Retinal pigment epithelial cell (primary cell): ENCODE measurements at regions not wholly inside any gene's neighbourhood (a gene's known extent, or its start where the extent isn't known, plus 50 kb on each side); places are given as distances from the start of the nearest gene placed in this dataset.
"Not testable (repeated sequence)": the region's sequence is repeated elsewhere in the genome, so short reads cannot be mapped to it uniquely, and the experiment has no call there.

ENCODE experiments used
- DNase-seq: peaks from one replicate; pipeline ENCODE4 v3.0.0-alpha.2; 2010; ENCODE audit warnings: low read depth
- H3K4me3 ChIP-seq: 2 replicates; pipeline ENCODE4 v1.5.1; 2011; ENCODE audit warnings: mild to moderate bottlenecking, low read length, control low read depth, moderate library complexity
- CTCF ChIP-seq: conservative IDR thresholded peaks from 2 replicates; pipeline ENCODE4 v1.5.1; 2011; ENCODE audit warnings: low read depth, low read length, control low read depth, inconsistent platforms

GRCh38 chr17:31647661-31648060 lies 211.4 kb downstream of the COPRS start:
- no peak for TF ChIP-seq CTCF
- H3K4me3 ChIP-seq: no peak overlapping the region
- no peak for DNase-seq

DNA sequence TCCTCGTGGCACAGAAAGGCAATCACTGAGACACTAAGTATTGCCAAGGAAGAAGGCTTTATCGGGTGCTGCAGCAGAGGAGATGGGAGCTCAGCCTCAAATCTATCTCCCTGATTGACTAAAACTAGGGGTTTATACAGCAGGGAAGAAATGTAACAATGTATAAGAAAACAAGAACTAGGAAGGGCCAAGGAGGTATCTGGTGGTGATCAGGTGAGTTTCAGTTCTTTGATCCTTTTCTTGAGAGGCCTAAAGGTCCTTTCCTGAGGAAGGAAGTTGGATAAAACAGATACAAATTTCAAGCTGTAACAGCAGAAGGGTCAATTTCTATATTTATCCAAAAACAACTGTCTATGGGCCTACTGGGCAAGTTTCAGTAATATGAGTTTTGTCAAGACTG lies 212.4 kb downstream of the COPRS start:
- H3K4me3 ChIP-seq: no peak overlapping the region
- TF ChIP-seq CTCF: no peak
- DNase-seq: no peak

DNA sequence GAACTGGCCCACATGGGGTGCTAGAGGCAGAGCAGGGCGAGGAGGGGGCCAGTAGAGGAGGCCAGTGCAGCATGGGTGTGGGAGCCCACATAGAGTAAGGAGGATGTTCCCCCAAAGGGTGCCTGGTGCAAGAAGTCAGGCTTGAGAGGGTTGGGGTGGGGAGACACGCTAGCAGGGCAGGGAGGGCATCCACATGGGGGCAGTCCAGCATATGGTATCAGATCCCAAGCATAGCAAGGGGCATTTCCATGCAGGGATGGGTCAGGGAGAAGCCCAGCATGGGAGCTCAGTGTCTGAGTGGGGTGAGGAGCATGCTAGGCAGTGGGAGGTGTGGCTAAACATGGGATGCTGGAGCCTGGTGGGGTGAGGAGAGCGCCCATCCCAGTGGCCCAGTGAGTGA lies 213.7 kb downstream of the COPRS start:
- no peak overlapping the region for H3K4me3 ChIP-seq
- no peak for DNase-seq
- no peak for TF ChIP-seq CTCF

DNA sequence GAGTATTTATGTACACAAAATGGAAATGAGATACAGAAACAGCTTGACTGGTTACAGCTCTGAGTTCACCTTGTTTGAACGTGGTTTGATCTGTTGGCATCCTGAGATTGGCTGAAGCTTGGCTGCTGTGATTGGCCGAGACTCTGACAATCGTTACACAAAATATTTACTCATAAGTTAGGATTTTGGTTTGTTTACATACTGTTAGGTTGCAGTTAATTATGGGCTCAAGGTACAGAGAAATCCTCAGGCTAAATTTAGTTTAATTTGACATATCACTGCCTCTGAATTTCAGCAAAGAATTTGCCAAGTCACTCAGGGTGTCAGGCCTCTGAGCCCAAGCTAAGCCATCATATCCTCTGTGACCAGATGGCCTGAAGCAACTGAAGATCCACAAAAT lies 227.3 kb downstream of the COPRS start:
- no peak for DNase-seq
- no peak overlapping the region for H3K4me3 ChIP-seq
- TF ChIP-seq CTCF: no peak

DNA sequence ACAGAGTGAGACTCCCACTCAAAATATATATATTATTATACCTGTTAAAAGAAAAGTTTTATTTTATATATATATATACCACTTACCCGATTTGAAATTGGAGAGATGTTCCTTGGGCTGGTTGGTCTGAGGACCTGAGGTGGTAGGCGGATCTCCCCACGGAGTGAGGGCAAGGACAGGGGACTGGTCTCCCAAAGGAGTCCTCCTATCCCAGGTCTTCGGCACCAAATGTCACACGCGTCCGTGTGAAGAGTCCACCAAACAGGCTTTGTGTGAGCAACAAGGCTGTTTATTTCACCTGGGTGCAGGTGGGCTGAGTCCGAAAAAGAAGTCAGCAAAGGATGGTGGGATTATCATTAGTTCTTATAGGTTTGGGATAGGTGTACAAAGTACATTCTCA lies 228.2 kb downstream of the COPRS start:
- H3K4me3 ChIP-seq, DNase-seq: not testable (repeated sequence)

GRCh38 chr17:31629696-31630470 lies 229.2 kb downstream of the COPRS start:
- H3K4me3 ChIP-seq: no peak overlapping the region
- no peak for DNase-seq
- no peak for TF ChIP-seq CTCF

DNA sequence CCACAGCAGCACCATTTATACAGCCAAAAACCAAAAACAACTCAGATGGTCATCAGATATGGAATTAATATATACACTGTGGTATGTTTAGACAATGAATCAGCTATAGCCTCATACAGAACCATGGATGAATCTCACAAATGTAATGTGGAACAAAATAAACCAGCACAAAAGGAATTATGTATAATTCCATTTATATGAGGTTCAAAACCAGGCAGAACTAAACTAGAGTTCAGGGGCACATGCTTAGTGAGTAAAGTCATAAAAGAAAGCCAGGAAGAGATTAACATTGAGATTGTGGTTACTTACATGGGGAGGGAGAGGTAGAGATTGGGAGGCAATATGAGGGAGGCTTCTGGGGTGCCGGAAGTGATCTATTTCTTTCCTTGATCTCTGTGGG lies 231.1 kb downstream of the COPRS start:
- no peak overlapping the region for H3K4me3 ChIP-seq
- no peak for DNase-seq
- TF ChIP-seq CTCF: no peak
